Astrocyte of the cerebellum (primary cell): ENCODE measurements at regions not wholly inside any gene's neighbourhood (a gene's known extent, or its start where the extent isn't known, plus 50 kb on each side); places are given as distances from the start of the nearest gene placed in this dataset.
"Not testable (repeated sequence)": the region's sequence is repeated elsewhere in the genome, so short reads cannot be mapped to it uniquely, and the experiment has no call there.

Source experiments
- DNase-seq: peaks from one replicate; pipeline ENCODE4 v3.0.0-alpha.2; 2011; ENCODE audit warnings: low read depth
- H3K4me3 ChIP-seq: 2 replicates; pipeline ENCODE4 v1.5.1; 2011; ENCODE audit warnings: mild to moderate bottlenecking, low read depth, low read length, moderate library complexity
- CTCF ChIP-seq: IDR thresholded peaks from 2 replicates; pipeline ENCODE4 v1.5.1; 2012; ENCODE audit warnings: low read length, low read depth, moderate library complexity, mild to moderate bottlenecking; ENCODE audit errors: missing control alignments
- in situ Hi-C: cut with HindIII; loops from 2 replicates; pipeline ENCODE4 v1.10.0; 2017; ENCODE audit warnings: low sequenced_read_pairs

- in situ Hi-C loops = no loop called here
- no peak overlapping the region for H3K4me3 ChIP-seq
- no peak for DNase-seq
- TF ChIP-seq CTCF = no peak
Observed at GRCh38 chr15:95630683-95631082, 699.8 kb upstream of the NR2F2 start.

GRCh38 chr15:95635666-95636065 is 694.8 kb upstream of the NR2F2 start:
- in situ Hi-C loops = no loop called here
- DNase-seq = no peak
- TF ChIP-seq CTCF = no peak
- no peak overlapping the region for H3K4me3 ChIP-seq

- no peak for TF ChIP-seq CTCF
- in situ Hi-C loops = no loop called here
- no peak for DNase-seq
Observed at GRCh38 chr15:95636107-95636506, 694.4 kb upstream of the NR2F2 start.

GRCh38 chr15:95637234-95637633 is 693.3 kb upstream of the NR2F2 start:
- in situ Hi-C loops, DNase-seq, H3K4me3 ChIP-seq: not testable (repeated sequence)

More at GRCh38 chr15:95636107-95636506, 694.4 kb upstream of the NR2F2 start:
- H3K4me3 ChIP-seq = no peak overlapping the region

DNA sequence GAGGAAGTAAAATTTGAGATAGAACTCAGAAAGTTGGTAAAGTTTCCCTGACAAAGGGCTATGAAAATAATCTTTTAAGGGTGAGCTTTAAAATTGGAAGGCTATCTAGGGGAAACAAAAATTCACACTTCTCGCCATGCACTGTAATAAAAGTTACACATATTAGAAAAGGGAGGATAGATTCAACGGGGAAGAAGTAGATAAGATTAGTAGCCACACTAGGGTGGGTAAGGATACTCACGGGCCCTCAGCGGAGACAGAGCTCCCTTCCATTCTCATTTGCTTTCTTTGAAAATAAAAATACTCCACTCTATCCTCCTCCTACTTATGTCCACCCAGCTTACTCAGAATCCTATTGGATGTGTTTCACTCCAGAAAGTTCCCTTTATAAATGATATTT is 691.3 kb upstream of the NR2F2 start:
- in situ Hi-C loops = no loop called here
- no peak for DNase-seq
- no peak overlapping the region for H3K4me3 ChIP-seq
- TF ChIP-seq CTCF = no peak

DNA sequence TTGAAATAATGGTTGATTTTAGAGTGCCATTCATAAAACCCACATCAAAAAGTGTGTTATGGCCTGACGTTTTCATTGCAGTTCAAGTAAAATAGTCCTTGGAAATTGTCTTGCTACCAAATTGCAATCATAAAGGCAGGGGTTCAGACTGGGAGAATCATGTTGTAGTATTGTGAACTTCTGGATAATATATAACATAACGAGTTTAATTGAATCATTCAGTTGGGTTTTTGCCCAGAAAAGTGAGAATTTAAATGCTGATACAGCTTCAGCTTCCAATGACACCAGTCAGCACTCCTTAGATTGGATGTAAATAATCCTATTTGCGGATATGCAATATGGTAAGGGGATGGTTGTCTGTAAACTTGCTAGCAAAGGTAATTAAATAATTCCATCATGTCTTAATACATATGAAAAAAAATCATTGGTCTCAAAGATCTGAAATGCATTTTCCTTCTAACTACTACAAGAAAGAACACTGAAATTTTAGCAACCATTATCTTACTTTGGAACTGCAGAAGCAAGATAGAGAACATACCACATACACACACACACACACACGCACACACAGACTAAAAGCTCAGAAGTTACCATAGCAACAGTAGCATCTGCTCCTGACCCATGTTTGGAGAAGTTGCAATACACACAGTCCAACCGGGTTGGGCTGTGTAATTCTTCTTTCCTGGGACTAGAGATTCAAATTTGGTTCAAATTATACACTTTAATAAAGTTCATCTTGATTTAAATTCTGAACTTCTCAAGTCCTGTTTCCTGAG is 686.2 kb upstream of the NR2F2 start:
- H3K4me3 ChIP-seq = no peak overlapping the region
- no peak for DNase-seq
- TF ChIP-seq CTCF = no peak
- in situ Hi-C loops = no loop called here

GRCh38 chr15:95645791-95646338 is 684.6 kb upstream of the NR2F2 start:
- in situ Hi-C loops = no loop called here

More at GRCh38 chr15:95645791-95646338, 684.6 kb upstream of the NR2F2 start:
- DNase-seq = no peak
- TF ChIP-seq CTCF = no peak
- H3K4me3 ChIP-seq = no peak overlapping the region
